HepG2 (cell line): ENCODE measurements at regions not wholly inside any gene's neighbourhood (a gene's known extent, or its start where the extent isn't known, plus 50 kb on each side); places are given as distances from the start of the nearest gene placed in this dataset.

Experiments
- ATAC-seq: fragments of 200-7000 bp; cut with Tn5 transposase; 3 replicates; pipeline ENCODE4 v1.9.1; 2020; ENCODE audit warnings: mild to moderate bottlenecking, moderate library complexity
- BruUV-seq: library from RNA; stranded (reverse); fragments of 400-500 nt; replicated peaks from 2 replicates; lab custom pipeline; 2021; lab: Mats Ljungman, UMichigan
- CTCF ChIA-PET: fragments of 300-600 bp; formaldehyde crosslinking; extraction: SDS; loops from one replicate; lab custom pipeline; 2021; ENCODE audit warnings: low total read pairs, inconsistent platforms, low intra/inter-chr PET ratio; lab: Yijun Ruan, JAX
- POLR2A ChIA-PET: fragments of 350-600 bp; sonication (Branson Sonifier 250); formaldehyde crosslinking; loops from one replicate; lab custom pipeline; 2020; ENCODE audit warnings: antibody characterized with exemption, inconsistent platforms; lab: Yijun Ruan, JAX
- DNase-seq: peaks from one replicate; pipeline ENCODE4 v3.0.0-alpha.2; 2015; ENCODE audit warnings: low spot score
- FAIRE-seq: peaks from 3 replicates; lab custom pipeline; 2011; peaks lifted over from hg19 to GRCh38; lab: Jason Lieb, UNC
- H2AFZ ChIP-seq: one replicate; pipeline ENCODE4 v1.6.1; 2011; ENCODE audit warnings: low read length, inconsistent platforms
- H3K27ac ChIP-seq: fragments of 300-600 bp; 3 replicates; pipeline ENCODE4 v1.8.0; 2011; ENCODE audit warnings: mixed run types, mild to moderate bottlenecking, mixed read lengths, low read length, inconsistent platforms; ENCODE audit not compliant: insufficient read depth; ENCODE audit errors: extremely low read length
- H3K27me3 ChIP-seq, 2 experiments: fragments of 200-600 bp in 1 of 2; 2 replicates in 1 of 2; 3 replicates in 1 of 2; pipeline versions ENCODE4 v1.6.0 to v1.8.0; 2011; ENCODE audit warnings: low read length in 2 of 2, mild to moderate bottlenecking in 2 of 2, moderate library complexity in 2 of 2, inconsistent platforms in 1 of 2; ENCODE audit not compliant: insufficient read depth in 2 of 2, control insufficient read depth in 1 of 2
- H3K36me3 ChIP-seq, 2 experiments: fragments of 200-600 bp in 1 of 2; replicated peaks in 1 of 2; 2 replicates in 1 of 2; 3 replicates in 1 of 2; pipeline versions ENCODE4 v1.5.1 to v1.8.0; 2011; ENCODE audit warnings: low read length in 2 of 2, inconsistent platforms in 1 of 2; ENCODE audit not compliant: insufficient read depth in 2 of 2, control insufficient read depth in 1 of 2
- H3K4me1 ChIP-seq: 2 replicates; pipeline ENCODE4 v1.5.1; 2012; ENCODE audit warnings: low read length, inconsistent platforms; ENCODE audit not compliant: insufficient read depth
- H3K4me2 ChIP-seq: 2 replicates; pipeline ENCODE4 v1.6.0; 2011; ENCODE audit warnings: low read depth, low read length, inconsistent platforms
- H3K4me3 ChIP-seq, 3 experiments: fragments of 200-600 bp in 1 of 3; sonication (generic), shearing (Covaris generic) in 1 of 3; replicated peaks in 1 of 3; 2 replicates each; pipeline ENCODE4 v1.5.1; 2011 to 2016; ENCODE audit warnings: low read length in 3 of 3, inconsistent platforms in 2 of 3, low read depth in 2 of 3, mild to moderate bottlenecking in 2 of 3, control low read depth in 1 of 3, mixed read lengths in 1 of 3; ENCODE audit not compliant: insufficient read depth in 1 of 3
- H3K79me2 ChIP-seq: one replicate; pipeline ENCODE4 v1.6.1; 2011; ENCODE audit warnings: low read length, inconsistent platforms; ENCODE audit not compliant: insufficient read depth
- H3K9ac ChIP-seq: 2 replicates; pipeline ENCODE4 v1.6.0; 2011; ENCODE audit warnings: mild to moderate bottlenecking, low read depth, low read length, inconsistent platforms; ENCODE audit not compliant: insufficient read depth
- H3K9me3 ChIP-seq: 2 replicates; pipeline ENCODE4 v1.5.1; 2012; ENCODE audit warnings: mild to moderate bottlenecking, low read length
- H4K20me1 ChIP-seq: 2 replicates; pipeline ENCODE4 v1.6.0; 2011; ENCODE audit warnings: inconsistent platforms, mild to moderate bottlenecking, low read length, moderate library complexity; ENCODE audit not compliant: insufficient read depth
- ATF3 ChIP-seq: sonication (generic); formaldehyde crosslinking; IDR thresholded peaks from 2 replicates; pipeline ENCODE4 v1.4.0; 2020; ENCODE audit warnings: missing genetic modification reagents
- CHD2 ChIP-seq: IDR thresholded peaks from 2 replicates; pipeline ENCODE4 v1.6.1; 2011; ENCODE audit warnings: low read depth, low read length, improper control_type of control experiment
- CTCF ChIP-seq: sonication (generic); formaldehyde crosslinking; IDR thresholded peaks from 2 replicates; pipeline ENCODE4 v1.5.0; 2020; ENCODE audit warnings: mild to moderate bottlenecking, missing genetic modification reagents, moderate library complexity
- ELF3 ChIP-seq: IDR thresholded peaks from 2 replicates; pipeline ENCODE4 v1.6.1; 2016; ENCODE audit warnings: missing genetic modification reagents, missing compliant biosample characterization
- ETV6 ChIP-seq: sonication (generic); formaldehyde crosslinking; conservative IDR thresholded peaks from 2 replicates; pipeline ENCODE4 v1.4.0; 2020; ENCODE audit warnings: missing genetic modification reagents
- MAF1 ChIP-seq: sonication (generic); formaldehyde crosslinking; IDR thresholded peaks from 2 replicates; pipeline ENCODE4 v1.5.0; 2020; ENCODE audit warnings: missing genetic modification reagents, borderline replicate concordance
- MAFF ChIP-seq: IDR thresholded peaks from 2 replicates; pipeline ENCODE4 v1.6.1; 2011; ENCODE audit warnings: low read depth, low read length, improper control_type of control experiment
- MIER3 ChIP-seq: IDR thresholded peaks from 2 replicates; pipeline ENCODE4 v1.6.1; 2016; ENCODE audit warnings: missing compliant biosample characterization, borderline replicate concordance
- MXI1 ChIP-seq: IDR thresholded peaks from 3 replicates; pipeline ENCODE4 v1.6.1; 2012; ENCODE audit warnings: low read depth, low read length, inconsistent platforms, borderline replicate concordance
- SOX13 ChIP-seq, 3 experiments: fragments of 450-650 bp in 1 of 3; sonication (generic) in 1 of 3; formaldehyde crosslinking in 1 of 3; IDR thresholded peaks in 2 of 3; conservative IDR thresholded peaks in 1 of 3; 2 replicates each; pipeline versions ENCODE4 v1.5.0 to v1.6.1; 2016 to 2020; ENCODE audit warnings: antibody characterized with exemption in 1 of 3, mild to moderate bottlenecking in 1 of 3, missing compliant biosample characterization in 1 of 3, missing genetic modification reagents in 1 of 3, moderate library complexity in 1 of 3
- ZIK1 ChIP-seq: sonication (generic); formaldehyde crosslinking; IDR thresholded peaks from 2 replicates; pipeline ENCODE4 v1.5.0; 2020; ENCODE audit warnings: mild to moderate bottlenecking, low read depth, missing genetic modification reagents, borderline replicate concordance
- ZNF33A ChIP-seq: sonication (generic); formaldehyde crosslinking; IDR thresholded peaks from 2 replicates; pipeline ENCODE4 v1.5.1; 2020; ENCODE audit warnings: missing genetic modification reagents, mild to moderate bottlenecking, moderate library complexity, borderline replicate concordance
- ZNF691 ChIP-seq: sonication (generic); formaldehyde crosslinking; IDR thresholded peaks from 2 replicates; pipeline ENCODE4 v1.4.0; 2020; ENCODE audit warnings: missing genetic modification reagents, low read depth, mild to moderate bottlenecking, borderline replicate concordance
- WGBS: methylation state at CpG from one replicate; pipeline ENCODE4 v1.1.6; 2017; ENCODE audit warnings: low lambda C conversion rate; 5-methylcytosine and 5-hydroxymethylcytosine counted together
- in situ Hi-C: cut with HindIII; loops from 2 replicates; pipeline ENCODE4 v1.10.0; 2017; ENCODE audit warnings: low pct_unique_long_range_greater_than_20kb; ENCODE audit not compliant: extremely low pct_ligation_motif_present
- intact Hi-C: fragments of 100-400 bp; cut with micrococcal nuclease; formaldehyde crosslinking; loops from one replicate; pipeline ENCODE4 v1.10.0; 2022; ENCODE audit not compliant: unreplicated experiment
- TF ChIP-seq, protein P1 (sequence below): IDR thresholded peaks from 2 replicates; pipeline ENCODE4 v1.6.1; 2016; ENCODE audit warnings: low read depth
- TF ChIP-seq, protein P2 (sequence below): IDR thresholded peaks from 2 replicates; pipeline ENCODE4 v1.6.1; 2018; ENCODE audit warnings: missing genetic modification reagents

DNA sequence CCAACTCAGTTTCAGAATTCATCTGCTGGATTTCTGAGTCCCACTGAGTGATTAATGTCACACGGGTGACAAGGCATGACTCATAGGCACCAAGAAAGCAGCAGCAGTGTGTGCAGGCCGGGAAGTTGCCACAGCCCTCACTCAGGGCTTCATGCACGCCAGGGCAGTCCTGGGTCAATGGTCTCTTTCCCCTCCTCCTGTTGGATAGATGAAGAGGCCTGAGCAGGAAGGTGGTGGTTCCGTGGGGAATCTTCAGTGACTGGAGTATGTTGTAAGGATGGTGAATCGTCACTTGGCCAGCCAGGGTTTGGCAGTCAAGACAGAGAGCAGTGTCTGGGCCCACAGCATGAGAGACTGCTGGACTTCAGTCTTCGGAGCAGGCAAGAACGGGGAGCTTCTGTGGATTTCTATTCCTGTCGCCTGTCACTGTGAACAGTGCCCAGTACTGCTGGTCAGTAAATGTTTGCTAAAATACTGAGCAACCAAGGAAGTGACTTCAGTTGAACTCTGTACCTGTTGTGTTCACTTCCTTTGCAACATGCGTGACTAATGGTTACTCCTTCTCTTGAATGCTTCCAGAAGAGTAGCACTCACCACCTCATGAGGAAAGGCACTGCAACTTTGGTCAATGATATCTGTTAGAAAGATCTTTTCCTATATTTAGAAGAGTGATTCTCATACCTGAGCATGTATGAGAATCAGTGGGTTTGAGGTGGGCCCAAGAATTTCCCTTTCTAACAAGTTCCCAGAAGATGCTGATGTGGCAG is 62.0 kb upstream of the CD93 start:
- peaks cover 55% of the 10 kb centered on the region for H3K4me1 ChIP-seq
- TF ChIP-seq ZNF691, result peak; percentile 72; the same call in 1 of the 2 replicates
- TF ChIP-seq MAFF, result 0 out of 2 replicates have a peak, but pooled peaks have one; percentile 63
- no peak for TF ChIP-seq MAF1 (CRISPR knock-in tag)
- peak; percentile 93 for TF ChIP-seq ELF3 (CRISPR knock-in tag)
- no peak for TF ChIP-seq SOX13 (IDR thresholded peaks at IDR 0.05)
- TF ChIP-seq SOX13 (CRISPR knock-in tag; conservative IDR thresholded peaks at IDR 0.05 in 1 of 2, IDR thresholded peaks at IDR 0.05 in 1 of 2), result peak in 1 of 2 experiments; percentile 56; a peak in 2 of 4 replicates
- TF ChIP-seq MIER3 (CRISPR knock-in tag), result 0 out of 2 replicates have a peak, but pooled peaks have one; percentile 0
- TF ChIP-seq ATF3 (CRISPR knock-in tag), result peak; percentile 86; the same call in 1 of the 2 replicates
- TF ChIP-seq CTCF (CRISPR knock-in tag), result no peak
- TF ChIP-seq, protein P1, sequence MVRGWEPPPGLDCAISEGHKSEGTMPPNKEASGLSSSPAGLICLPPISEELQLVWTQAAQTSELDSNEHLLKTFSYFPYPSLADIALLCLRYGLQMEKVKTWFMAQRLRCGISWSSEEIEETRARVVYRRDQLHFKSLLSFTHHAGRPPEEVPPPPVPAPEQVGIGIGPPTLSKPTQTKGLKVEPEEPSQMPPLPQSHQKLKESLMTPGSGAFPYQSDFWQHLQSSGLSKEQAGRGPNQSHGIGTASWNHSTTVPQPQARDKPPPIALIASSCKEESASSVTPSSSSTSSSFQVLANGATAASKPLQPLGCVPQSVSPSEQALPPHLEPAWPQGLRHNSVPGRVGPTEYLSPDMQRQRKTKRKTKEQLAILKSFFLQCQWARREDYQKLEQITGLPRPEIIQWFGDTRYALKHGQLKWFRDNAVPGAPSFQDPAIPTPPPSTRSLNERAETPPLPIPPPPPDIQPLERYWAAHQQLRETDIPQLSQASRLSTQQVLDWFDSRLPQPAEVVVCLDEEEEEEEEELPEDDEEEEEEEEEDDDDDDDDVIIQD, result peak; percentile 21; the same call in 1 of the 2 replicates
- TF ChIP-seq ETV6 (CRISPR knock-in tag), result 0 out of 2 replicates have a peak, but pooled peaks have one; percentile 41
- no peak for TF ChIP-seq CHD2
- TF ChIP-seq, protein P2, sequence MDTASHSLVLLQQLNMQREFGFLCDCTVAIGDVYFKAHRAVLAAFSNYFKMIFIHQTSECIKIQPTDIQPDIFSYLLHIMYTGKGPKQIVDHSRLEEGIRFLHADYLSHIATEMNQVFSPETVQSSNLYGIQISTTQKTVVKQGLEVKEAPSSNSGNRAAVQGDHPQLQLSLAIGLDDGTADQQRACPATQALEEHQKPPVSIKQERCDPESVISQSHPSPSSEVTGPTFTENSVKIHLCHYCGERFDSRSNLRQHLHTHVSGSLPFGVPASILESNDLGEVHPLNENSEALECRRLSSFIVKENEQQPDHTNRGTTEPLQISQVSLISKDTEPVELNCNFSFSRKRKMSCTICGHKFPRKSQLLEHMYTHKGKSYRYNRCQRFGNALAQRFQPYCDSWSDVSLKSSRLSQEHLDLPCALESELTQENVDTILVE, result 0 out of 2 replicates have a peak, but pooled peaks have one; percentile 56
- no peak for TF ChIP-seq ZIK1
- TF ChIP-seq MXI1, result no peak
- 0 out of 2 replicates have a peak, but pooled peaks have one; percentile 7 for TF ChIP-seq ZNF33A (CRISPR knock-in tag)

More for the DNA sequence above, 62.0 kb upstream of the CD93 start:
- ChIA-PET CTCF (no interaction called here), POLR2A (interaction anchor here (1.2 to 1.6 kb wide), 3 partner anchors 9 to 202 kb away, joined by 4 to 7 read pairs (median 5); partner anchors contain the start of gene NXT1)
- peak overlapping the region; percentile 70 for H3K27ac ChIP-seq
- H3K36me3 ChIP-seq, result no peaks in the 10 kb centered on the region
- ATAC-seq (peak; percentile 80), DNase-seq (peak; percentile 90), FAIRE-seq (peak; percentile 80)
- peak overlapping the region; percentile 57 for H2AFZ ChIP-seq
- no peaks in the 10 kb centered on the region for H4K20me1 ChIP-seq
- peak overlapping the region in 2 of 3 experiments; percentile 2 to 53; a peak in 3 of 6 replicates for H3K4me3 ChIP-seq
- intact Hi-C loops (loop anchor here (1.0 kb wide), 1 partner anchor 16 kb away; no protein-coding TSS in a partner anchor), in situ Hi-C loops (no loop called here)
- peaks cover 5% of the 10 kb centered on the region; the same call in 1 of the 2 replicates for H3K9me3 ChIP-seq
- BruUV-seq, result TSS peak; percentile 96
- no peaks in the 10 kb centered on the region for H3K79me2 ChIP-seq
- 5% methylated on average over 9 of the region's 9 CpGs for WGBS
- peak overlapping the region; percentile 63 for H3K9ac ChIP-seq
- no peaks in the 10 kb centered on the region; a peak in 1 of 5 replicates for H3K27me3 ChIP-seq
- H3K4me2 ChIP-seq, result peak overlapping the region; percentile 72
